ENCODE measurements at regions not wholly inside any gene's neighbourhood (a gene's known extent, or its start where the extent isn't known, plus 50 kb on each side); places are given as distances from the start of the nearest gene placed in this dataset.
A peak's percentile ranks its signal among the peaks of the same experiment; 100 is the strongest.

GRCh38 chr15:95812491-95812890 is 518.0 kb upstream of the NR2F2 start:
- DNase-seq (ENCODE audit: low spot score) = no peak

DNA sequence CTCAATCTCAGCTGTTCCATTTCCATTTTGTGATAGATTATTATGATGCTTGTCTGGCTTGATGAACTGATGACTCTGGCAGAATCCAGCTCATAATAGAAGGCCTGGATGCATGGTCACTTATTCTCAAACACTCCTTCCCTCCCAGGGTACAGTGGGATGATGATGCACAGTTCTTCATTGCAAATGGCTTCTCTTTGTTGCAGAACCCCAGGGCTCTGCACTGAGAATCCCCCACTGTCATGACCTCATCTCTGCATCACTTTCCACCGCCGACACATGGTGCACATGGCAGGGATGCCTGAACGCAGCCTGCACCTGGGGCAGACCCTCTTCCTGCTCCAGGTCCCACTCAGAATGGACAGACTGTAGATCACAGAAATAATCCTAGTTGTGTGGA is 515.6 kb upstream of the NR2F2 start:
- DNase-seq (ENCODE audit: low spot score) = no peak

DNA sequence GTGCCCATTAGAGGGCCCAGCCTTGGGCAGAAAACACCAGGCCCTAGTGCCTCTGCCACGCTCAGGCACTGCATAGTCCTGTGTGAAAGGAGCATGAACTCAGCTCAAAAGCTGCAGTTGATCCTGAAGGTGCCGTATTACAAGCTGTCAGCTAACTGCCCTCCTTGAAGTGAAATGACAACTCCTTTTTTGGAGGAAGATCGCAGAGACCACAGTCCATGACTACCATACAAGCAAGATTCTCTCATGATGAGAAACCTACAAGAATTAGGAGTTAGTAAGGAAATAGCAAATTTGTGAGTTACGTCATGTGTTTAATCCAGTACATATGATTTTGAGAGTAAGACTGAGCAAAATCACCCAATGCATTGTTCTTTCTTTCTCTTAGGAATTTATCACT is 513.9 kb upstream of the NR2F2 start:
- DNase-seq (ENCODE audit: low spot score) = peak; percentile 12

DNA sequence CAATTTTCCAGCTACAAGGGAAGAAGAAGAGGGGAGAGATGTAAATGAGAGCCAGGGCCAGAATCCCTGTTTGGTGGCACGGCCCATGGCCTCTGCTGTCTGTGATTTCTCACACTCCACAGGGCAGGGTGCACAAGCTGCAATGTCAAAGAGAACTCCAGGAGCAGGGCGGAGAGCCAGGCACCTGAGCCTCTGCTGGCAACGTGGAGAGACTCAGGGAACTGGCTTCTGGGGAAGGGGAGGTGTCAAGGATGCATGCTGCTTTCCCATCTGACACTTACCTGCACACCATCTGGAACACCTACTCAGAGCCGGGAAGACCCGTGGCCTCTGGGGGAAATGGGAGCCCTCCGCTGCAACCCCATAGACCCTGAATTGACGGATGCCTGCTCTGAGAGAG is 507.5 kb upstream of the NR2F2 start:
- DNase-seq (ENCODE audit: low spot score) = no peak

- DNase-seq (ENCODE audit: low spot score) = no peak
These were observed 505.3 kb upstream of the NR2F2 start for GRCh38 chr15:95825208-95825607.

DNA sequence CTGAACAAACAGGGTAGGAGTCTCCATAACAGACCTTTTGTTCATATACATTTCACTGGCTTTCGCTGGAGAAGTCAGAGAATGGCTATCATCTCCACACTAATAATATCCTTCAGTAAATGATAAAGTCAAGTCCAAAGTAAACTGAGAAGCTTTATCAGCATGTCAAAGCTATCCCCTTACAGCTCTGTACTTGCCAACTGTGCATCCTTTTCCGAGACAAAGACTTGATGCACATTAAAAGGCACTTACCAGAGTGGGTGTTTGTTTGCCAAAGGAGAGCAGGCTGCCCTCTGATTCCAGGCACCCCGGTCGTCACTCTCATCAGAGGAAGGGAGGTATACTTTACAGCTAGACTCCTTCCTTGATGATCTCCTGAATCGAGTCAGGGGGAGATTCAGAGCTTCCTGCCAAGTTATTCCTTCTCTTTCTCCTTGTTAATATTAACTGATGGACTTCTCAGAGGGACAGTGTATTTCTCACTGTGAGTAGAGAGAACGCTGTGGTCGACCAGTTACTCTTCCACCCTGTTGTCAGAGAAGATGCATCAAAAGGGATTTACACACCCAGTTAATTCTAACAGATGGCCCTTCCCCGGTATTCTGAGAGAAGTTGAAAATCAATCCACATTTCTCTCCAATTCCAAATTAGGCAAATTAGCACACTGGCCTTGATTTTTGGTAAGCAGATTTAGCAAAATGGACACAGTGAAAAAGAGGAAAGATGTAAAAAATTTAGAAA is 504.7 kb upstream of the NR2F2 start:
- no peak for DNase-seq (ENCODE audit: low spot score)

GRCh38 chr15:95826412-95827195 is 503.9 kb upstream of the NR2F2 start:
- DNase-seq (ENCODE audit: low spot score) = peak; percentile 58

GRCh38 chr15:95829062-95829461 is 501.4 kb upstream of the NR2F2 start:
- DNase-seq (ENCODE audit: low spot score) = no peak

GRCh38 chr15:95830281-95830680 is 500.2 kb upstream of the NR2F2 start:
- no peak for DNase-seq (ENCODE audit: low spot score)

- DNase-seq (ENCODE audit: low spot score) = no peak
These were observed 497.8 kb upstream of the NR2F2 start for GRCh38 chr15:95832668-95833067.

DNA sequence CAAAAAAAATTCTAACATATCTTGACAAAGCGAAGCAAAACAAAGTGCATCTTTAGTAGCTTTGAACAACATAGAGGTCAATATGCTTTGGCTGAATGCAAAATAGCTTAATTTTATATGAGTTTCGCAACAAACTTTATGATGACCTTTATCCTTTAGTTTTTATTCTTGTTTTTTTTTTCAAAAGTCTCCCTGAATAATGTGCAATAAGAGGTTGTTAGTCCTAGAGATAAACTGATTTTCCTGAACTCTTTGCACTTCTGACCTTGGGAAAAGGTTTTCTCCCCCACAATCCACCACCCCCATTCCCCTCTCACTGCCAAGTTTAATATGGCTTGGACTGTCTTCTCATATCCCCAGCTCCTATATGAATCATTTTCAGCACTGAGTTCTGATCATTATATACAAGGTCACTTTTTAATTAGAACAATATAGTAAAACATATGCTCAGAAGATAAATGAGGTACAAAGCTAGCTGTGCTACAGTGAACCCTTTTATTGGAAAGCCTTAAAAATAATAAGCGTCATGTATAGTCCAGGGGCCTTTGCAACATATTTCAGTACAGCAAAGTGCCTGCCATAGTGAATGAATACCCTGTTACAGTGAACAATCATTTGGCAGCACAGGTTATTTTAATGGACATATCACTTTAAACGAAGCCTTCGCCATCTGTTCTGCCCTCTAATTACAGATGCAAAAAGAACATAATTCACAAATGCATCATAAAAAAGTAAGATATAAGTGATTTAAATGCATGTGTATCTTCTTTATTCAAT is 496.3 kb upstream of the NR2F2 start:
- DNase-seq (ENCODE audit: low spot score) = no peak

GRCh38 chr15:95836536-95836935 is 494.0 kb upstream of the NR2F2 start:
- DNase-seq (ENCODE audit: low spot score) = no peak

DNA sequence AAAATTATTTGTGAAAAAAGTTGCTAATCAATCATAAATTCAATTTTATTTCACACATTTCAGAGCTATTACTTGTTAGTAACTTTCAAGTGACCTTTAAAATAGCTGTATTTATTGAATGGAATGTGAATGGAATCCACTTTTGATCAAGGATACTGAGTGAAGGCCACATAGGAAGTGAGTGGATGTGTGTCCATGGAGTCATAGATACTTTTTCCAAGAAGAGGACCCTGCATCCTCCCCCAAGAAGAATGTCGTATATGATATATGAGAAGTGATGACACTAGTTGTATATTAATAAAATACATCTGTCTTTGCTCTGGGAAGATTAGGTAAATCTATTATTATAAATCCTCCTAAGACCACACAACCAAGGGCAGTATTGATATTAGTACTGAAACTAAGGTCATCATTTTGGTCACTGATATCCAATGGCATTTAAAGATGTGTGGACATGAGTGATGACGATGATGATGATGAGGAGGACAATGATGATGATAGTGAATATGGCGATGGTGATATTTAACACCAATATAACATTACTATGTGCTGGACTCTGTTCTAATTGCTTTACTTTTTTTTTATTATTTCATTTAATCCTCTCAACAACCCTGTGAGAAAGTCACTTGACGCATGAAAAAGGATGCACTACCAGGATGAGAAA is 493.0 kb upstream of the NR2F2 start:
- no peak for DNase-seq (ENCODE audit: low spot score)

- no peak for DNase-seq (ENCODE audit: low spot score)
These were observed 491.1 kb upstream of the NR2F2 start for GRCh38 chr15:95839367-95839782.

- DNase-seq (ENCODE audit: low spot score) = no peak
These were observed 490.5 kb upstream of the NR2F2 start for GRCh38 chr15:95840004-95840403.

DNA sequence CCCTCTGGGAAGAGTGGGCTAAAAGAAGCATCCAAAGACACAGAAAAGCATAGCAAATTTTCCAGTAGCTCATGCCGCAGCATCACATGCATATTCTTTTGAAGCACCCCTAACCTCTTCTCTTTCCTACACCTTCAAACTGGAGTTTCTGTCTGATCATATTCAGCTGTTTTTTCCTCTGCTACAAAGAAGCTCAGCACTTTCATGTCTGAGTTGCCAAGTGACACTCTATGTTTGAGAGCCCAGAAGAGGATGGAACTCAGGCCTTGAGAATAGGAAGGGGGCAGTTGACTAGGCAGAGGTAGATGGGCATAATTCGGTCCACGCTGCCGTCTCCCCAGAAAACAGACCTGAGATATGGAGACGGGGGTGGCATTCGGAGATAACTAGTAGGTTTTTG is 489.6 kb upstream of the NR2F2 start:
- DNase-seq (ENCODE audit: low spot score) = no peak

DNA sequence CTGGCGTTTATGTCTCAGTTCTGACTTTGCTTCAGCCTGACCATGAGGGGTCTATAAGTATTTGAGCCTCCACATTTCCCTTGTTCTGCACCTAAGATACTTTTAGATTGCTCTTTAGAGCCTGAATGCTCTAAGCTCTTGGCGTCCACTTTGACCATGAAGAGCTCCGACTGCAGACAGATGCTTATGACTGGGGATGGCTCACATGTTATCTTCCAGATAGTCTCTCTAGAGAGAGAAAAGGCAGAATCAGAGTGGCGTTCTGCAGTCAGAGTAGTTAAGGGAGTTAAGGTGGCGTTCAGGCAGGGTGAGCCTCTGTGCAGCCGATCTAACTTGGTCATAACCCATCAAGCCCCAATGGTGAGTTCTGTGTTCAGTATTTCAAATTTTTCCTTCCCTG is 487.9 kb upstream of the NR2F2 start:
- no peak for DNase-seq (ENCODE audit: low spot score)

DNA sequence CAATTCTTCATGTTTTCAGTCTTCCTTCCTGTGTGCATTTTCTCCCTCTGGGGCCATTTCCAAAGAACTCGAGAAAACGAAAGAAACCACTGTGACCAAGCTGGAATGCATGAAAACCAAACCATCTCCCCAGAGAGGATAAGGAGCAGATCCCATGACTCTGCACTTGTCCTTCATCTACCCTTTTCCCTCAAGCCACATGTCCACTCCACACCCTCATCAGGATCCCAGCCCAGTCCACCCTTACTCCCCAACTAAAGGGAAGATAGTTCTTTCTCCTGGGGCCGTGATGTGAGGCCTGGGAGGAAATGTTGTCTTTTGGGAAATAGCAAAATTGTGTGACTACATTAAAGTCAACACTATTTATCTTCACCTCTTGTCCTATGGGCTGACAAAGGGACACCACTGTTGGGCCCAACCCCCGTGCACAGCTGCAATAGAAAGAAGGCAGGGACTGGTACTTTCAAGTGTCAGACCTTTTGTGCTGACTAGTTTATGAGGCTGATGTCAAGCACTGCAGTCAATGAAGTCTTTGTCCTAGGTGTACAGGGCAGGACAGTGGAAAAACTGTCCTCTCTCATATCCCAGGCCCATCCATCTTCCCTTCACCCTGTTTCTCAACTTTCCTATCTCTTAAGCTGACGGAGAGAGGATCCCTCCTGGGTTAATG is 487.1 kb upstream of the NR2F2 start:
- DNase-seq (ENCODE audit: low spot score) = no peak

- DNase-seq (ENCODE audit: low spot score) = no peak
These were observed 484.5 kb upstream of the NR2F2 start for GRCh38 chr15:95845862-95846515.

DNA sequence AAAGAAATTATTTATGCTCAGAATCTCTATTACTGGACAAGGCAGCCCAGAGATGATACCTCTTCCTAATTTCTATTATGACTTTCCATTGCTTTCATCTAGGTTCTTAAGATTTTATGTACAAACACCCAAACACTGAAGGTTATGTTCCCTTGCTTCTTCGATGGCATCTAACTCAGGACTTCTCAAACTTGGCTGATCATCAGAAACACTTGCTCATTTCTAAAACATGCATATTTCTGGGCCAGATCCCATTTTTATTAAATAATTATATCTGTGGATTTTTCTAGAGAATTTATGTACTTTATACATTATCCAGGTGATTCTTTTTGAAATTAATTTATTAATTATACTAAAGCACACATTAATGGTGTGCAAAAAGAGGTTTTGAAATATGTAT is 482.4 kb upstream of the NR2F2 start:
- no peak for DNase-seq (ENCODE audit: low spot score)

- no peak for DNase-seq (ENCODE audit: low spot score)
These were observed 479.7 kb upstream of the NR2F2 start for GRCh38 chr15:95850837-95851236.
